ENCODE measurements at regions not wholly inside any gene's neighbourhood (a gene's known extent, or its start where the extent isn't known, plus 50 kb on each side); places are given as distances from the start of the nearest gene placed in this dataset.

GRCh38 chr2:5869936-5870335 is 177.8 kb downstream of the SOX11 start:
- ATAC-seq (ENCODE audit: low read depth), result no peak

GRCh38 chr2:5877360-5877759 is 185.2 kb downstream of the SOX11 start:
- no peak overlapping the region for H3K4me3 ChIP-seq (ENCODE audit: control extremely low read depth in 1 of 5, extremely low read depth in 1 of 5, insufficient read depth in 1 of 5, low read depth in 2 of 5, low read length in 4 of 5)
- WGBS (ENCODE audit: insufficient coverage), result 82% methylated on average over 3 of the region's 4 CpGs
- ChIA-PET POLR2A (no interaction called here), CTCF (no interaction called here)
- H3K4me3 Mint-ChIP-seq, result no peak overlapping the region
- no peak for ATAC-seq (ENCODE audit: low read depth)
- H3K27me3 ChIP-seq (replicated peaks in 1 of 4; ENCODE audit: control extremely low read depth in 1 of 4, control insufficient read depth in 3 of 4, insufficient read depth in 4 of 4, low read length in 3 of 4), result no peaks in the 10 kb centered on the region
- H3K4me1 Mint-ChIP-seq, result no peaks in the 10 kb centered on the region
- H4K20me1 ChIP-seq (ENCODE audit: control insufficient read depth, insufficient read depth, low read length, poor library complexity, severe bottlenecking), result no peaks in the 10 kb centered on the region
- H3K9ac ChIP-seq (ENCODE audit: low read length), result no peak overlapping the region
- peaks cover 0 to 3% (median 0%) of the 10 kb centered on the region in 3 donors for H3K9me3 ChIP-seq (ENCODE audit: control extremely low read depth in 1 of 3, control insufficient read depth in 2 of 3, insufficient read depth in 1 of 3, low read length in 2 of 3)
- no peaks in the 10 kb centered on the region for H3K27me3 Mint-ChIP-seq
- no peak overlapping the region for H2AFZ ChIP-seq (ENCODE audit: insufficient read depth, low read depth, low read length, poor library complexity, severe bottlenecking)
- no peak overlapping the region for H3K27ac ChIP-seq (ENCODE audit: low read length in 2 of 2)
- peaks cover 6% of the 10 kb centered on the region for H3K9me3 Mint-ChIP-seq (ENCODE audit: insufficient read depth)
- TF ChIP-seq EZH2 (IDR thresholded peaks at IDR 0.05; ENCODE audit: borderline replicate concordance, insufficient read depth, low read depth, low read length, poor library complexity, severe bottlenecking) (no peak), CTCF (IDR thresholded peaks at IDR 0.05) (no peak)
- no peaks in the 10 kb centered on the region for H3K79me2 ChIP-seq (ENCODE audit: control insufficient read depth, insufficient read depth, low read length)
- no peak overlapping the region for H3K4me2 ChIP-seq (replicated peaks; ENCODE audit: low read depth, low read length, poor library complexity, severe bottlenecking)
- no peak overlapping the region for H3K27ac Mint-ChIP-seq
- no peaks in the 10 kb centered on the region for H3K36me3 ChIP-seq (replicated peaks in 1 of 2; ENCODE audit: control extremely low read depth in 1 of 2, control insufficient read depth in 1 of 2, extremely low read depth in 1 of 2, insufficient read depth in 2 of 2, low read length in 1 of 2)
- intact Hi-C loops (cut with micrococcal nuclease), result no loop called here
- no peak for DNase-seq
- no peaks in the 10 kb centered on the region for H3K4me1 ChIP-seq (ENCODE audit: control insufficient read depth in 2 of 2, insufficient read depth in 2 of 2, low read length in 2 of 2)

More at GRCh38 chr2:5869936-5870335, 177.8 kb downstream of the SOX11 start:
- no peak overlapping the region for H3K27ac ChIP-seq (ENCODE audit: low read length in 2 of 2)
- no peaks in the 10 kb centered on the region for H3K27me3 Mint-ChIP-seq
- TF ChIP-seq CTCF (IDR thresholded peaks at IDR 0.05) (no peak), EZH2 (IDR thresholded peaks at IDR 0.05; ENCODE audit: borderline replicate concordance, insufficient read depth, low read depth, low read length, poor library complexity, severe bottlenecking) (no peak)
- H3K36me3 ChIP-seq (replicated peaks in 1 of 2; ENCODE audit: control extremely low read depth in 1 of 2, control insufficient read depth in 1 of 2, extremely low read depth in 1 of 2, insufficient read depth in 2 of 2, low read length in 1 of 2), result no peaks in the 10 kb centered on the region
- H3K9me3 ChIP-seq (ENCODE audit: control extremely low read depth in 1 of 3, control insufficient read depth in 2 of 3, insufficient read depth in 1 of 3, low read length in 2 of 3), result peaks cover 0 to 10% (median 0%) of the 10 kb centered on the region in 3 donors
- no peaks in the 10 kb centered on the region for H3K4me1 ChIP-seq (ENCODE audit: control insufficient read depth in 2 of 2, insufficient read depth in 2 of 2, low read length in 2 of 2)
- H3K27ac Mint-ChIP-seq, result no peak overlapping the region
- CTCF ChIA-PET, result no interaction called here
- intact Hi-C loops (cut with micrococcal nuclease), result no loop called here
- no peak overlapping the region for H3K4me3 Mint-ChIP-seq
- H3K4me3 ChIP-seq (ENCODE audit: control extremely low read depth in 1 of 5, extremely low read depth in 1 of 5, insufficient read depth in 1 of 5, low read depth in 2 of 5, low read length in 4 of 5), result no peak overlapping the region
- H3K9me3 Mint-ChIP-seq (ENCODE audit: insufficient read depth), result peaks cover 6% of the 10 kb centered on the region
- DNase-seq, result no peak
- H2AFZ ChIP-seq (ENCODE audit: insufficient read depth, low read depth, low read length, poor library complexity, severe bottlenecking), result no peak overlapping the region
- H4K20me1 ChIP-seq (ENCODE audit: control insufficient read depth, insufficient read depth, low read length, poor library complexity, severe bottlenecking), result no peaks in the 10 kb centered on the region
- 95% methylated on average over 7 of the region's 8 CpGs for WGBS (ENCODE audit: insufficient coverage)
- no peak overlapping the region for H3K4me2 ChIP-seq (replicated peaks; ENCODE audit: low read depth, low read length, poor library complexity, severe bottlenecking)
- POLR2A ChIA-PET, result no interaction called here
- no peaks in the 10 kb centered on the region for H3K4me1 Mint-ChIP-seq
- no peak overlapping the region for H3K9ac ChIP-seq (ENCODE audit: low read length)
- no peaks in the 10 kb centered on the region for H3K27me3 ChIP-seq (replicated peaks in 1 of 4; ENCODE audit: control extremely low read depth in 1 of 4, control insufficient read depth in 3 of 4, insufficient read depth in 4 of 4, low read length in 3 of 4)
- H3K79me2 ChIP-seq (ENCODE audit: control insufficient read depth, insufficient read depth, low read length), result no peaks in the 10 kb centered on the region

Measured in B cell (primary cell).